ENCODE measurements at regions not wholly inside any gene's neighbourhood (a gene's known extent, or its start where the extent isn't known, plus 50 kb on each side); places are given as distances from the start of the nearest gene placed in this dataset.
"Not testable (repeated sequence)": the region's sequence is repeated elsewhere in the genome, so short reads cannot be mapped to it uniquely, and the experiment has no call there.

DNA sequence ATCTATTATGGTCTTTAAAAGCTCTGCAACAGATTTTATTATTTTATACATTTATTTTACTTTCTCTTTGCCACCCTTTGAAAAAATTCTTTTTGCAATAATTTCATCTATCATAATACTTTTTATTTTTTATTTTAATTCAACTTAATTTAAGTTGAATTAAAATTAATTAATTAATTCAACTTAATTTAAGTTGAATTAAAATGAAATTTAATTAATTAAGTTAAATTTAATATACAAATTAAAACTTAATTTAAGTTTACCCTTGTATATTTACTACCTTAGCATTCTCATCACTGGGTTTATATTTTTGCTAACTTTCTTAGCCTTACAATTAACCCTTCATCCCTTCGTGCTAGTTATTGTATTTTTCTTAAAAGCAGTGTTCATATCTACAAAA is 301.4 kb downstream of the SLITRK5 start:
- Mint-ChIP-seq H3K36me3 (ENCODE audit: unreplicated experiment) (peaks cover 2% of the 10 kb centered on the region), H3K4me1 (ENCODE audit: low read depth, unreplicated experiment) (no peaks in the 10 kb centered on the region), H3K27me3 (ENCODE audit: unreplicated experiment) (no peaks in the 10 kb centered on the region), H3K9me3 (ENCODE audit: unreplicated experiment) (no peaks in the 10 kb centered on the region), H3K4me3 (ENCODE audit: unreplicated experiment) (no peak overlapping the region), H3K27ac (ENCODE audit: unreplicated experiment) (no peak overlapping the region)
- DNase-seq = no peak
- TF ChIP-seq, protein P1, sequence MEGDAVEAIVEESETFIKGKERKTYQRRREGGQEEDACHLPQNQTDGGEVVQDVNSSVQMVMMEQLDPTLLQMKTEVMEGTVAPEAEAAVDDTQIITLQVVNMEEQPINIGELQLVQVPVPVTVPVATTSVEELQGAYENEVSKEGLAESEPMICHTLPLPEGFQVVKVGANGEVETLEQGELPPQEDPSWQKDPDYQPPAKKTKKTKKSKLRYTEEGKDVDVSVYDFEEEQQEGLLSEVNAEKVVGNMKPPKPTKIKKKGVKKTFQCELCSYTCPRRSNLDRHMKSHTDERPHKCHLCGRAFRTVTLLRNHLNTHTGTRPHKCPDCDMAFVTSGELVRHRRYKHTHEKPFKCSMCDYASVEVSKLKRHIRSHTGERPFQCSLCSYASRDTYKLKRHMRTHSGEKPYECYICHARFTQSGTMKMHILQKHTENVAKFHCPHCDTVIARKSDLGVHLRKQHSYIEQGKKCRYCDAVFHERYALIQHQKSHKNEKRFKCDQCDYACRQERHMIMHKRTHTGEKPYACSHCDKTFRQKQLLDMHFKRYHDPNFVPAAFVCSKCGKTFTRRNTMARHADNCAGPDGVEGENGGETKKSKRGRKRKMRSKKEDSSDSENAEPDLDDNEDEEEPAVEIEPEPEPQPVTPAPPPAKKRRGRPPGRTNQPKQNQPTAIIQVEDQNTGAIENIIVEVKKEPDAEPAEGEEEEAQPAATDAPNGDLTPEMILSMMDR (IDR thresholded peaks at IDR 0.05; ENCODE audit: partially characterized antibody, unreplicated experiment) = no peak

DNA sequence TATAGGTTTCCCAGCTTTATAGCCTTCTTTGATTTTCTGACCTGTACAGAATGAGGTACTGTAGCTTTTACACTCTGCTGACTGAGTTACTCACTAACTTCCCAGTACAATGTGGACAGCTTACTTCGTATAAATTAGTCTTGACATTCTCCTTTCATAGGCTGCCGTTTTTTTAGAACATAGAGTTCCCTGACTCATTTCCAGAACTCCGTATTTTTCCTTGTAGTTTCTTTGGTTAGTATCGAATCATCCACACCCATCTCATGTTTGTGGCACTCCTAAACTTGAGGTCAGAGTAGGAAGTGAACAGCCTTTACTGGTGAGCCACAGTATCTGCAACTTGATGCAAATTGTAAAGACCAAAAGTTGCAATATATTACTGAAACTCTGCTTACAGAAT is 303.9 kb downstream of the SLITRK5 start:
- Mint-ChIP-seq H3K9me3 (ENCODE audit: unreplicated experiment) (no peaks in the 10 kb centered on the region), H3K27me3 (ENCODE audit: unreplicated experiment) (no peaks in the 10 kb centered on the region)
- TF ChIP-seq, protein P1 (IDR thresholded peaks at IDR 0.05; ENCODE audit: partially characterized antibody, unreplicated experiment) = no peak

DNA sequence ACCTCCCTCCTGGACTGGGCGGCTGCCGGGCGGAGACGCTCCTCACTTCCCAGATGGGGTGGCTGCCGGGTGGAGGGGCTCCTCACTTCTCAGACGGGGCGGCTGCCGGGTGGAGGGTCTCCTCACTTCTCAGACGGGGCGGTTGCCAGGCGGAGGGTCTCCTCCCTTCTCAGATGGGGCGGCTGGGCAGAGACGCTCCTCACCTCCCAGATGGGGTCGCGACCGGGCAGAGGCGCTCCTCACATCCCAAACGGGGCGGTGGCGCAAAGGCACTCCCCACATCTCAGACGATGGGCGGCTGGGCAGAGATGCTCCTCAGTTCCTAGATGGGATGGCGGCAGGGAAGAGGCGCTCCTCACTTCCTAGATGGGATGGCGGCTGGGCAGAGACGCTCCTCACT is 305.5 kb downstream of the SLITRK5 start:
- not testable (repeated sequence) for DNase-seq; H3K4me1 Mint-ChIP-seq (ENCODE audit: low read depth, unreplicated experiment); H3K36me3 Mint-ChIP-seq (ENCODE audit: unreplicated experiment); H3K9me3 Mint-ChIP-seq (ENCODE audit: unreplicated experiment); H3K27me3 Mint-ChIP-seq (ENCODE audit: unreplicated experiment); H3K4me3 Mint-ChIP-seq (ENCODE audit: unreplicated experiment); H3K27ac Mint-ChIP-seq (ENCODE audit: unreplicated experiment)

More for the DNA sequence above, 303.9 kb downstream of the SLITRK5 start:
- Mint-ChIP-seq H3K36me3 (ENCODE audit: unreplicated experiment) (peaks cover 4% of the 10 kb centered on the region), H3K4me3 (ENCODE audit: unreplicated experiment) (no peak overlapping the region), H3K4me1 (ENCODE audit: low read depth, unreplicated experiment) (no peaks in the 10 kb centered on the region), H3K27ac (ENCODE audit: unreplicated experiment) (no peak overlapping the region)
- DNase-seq = no peak

DNA sequence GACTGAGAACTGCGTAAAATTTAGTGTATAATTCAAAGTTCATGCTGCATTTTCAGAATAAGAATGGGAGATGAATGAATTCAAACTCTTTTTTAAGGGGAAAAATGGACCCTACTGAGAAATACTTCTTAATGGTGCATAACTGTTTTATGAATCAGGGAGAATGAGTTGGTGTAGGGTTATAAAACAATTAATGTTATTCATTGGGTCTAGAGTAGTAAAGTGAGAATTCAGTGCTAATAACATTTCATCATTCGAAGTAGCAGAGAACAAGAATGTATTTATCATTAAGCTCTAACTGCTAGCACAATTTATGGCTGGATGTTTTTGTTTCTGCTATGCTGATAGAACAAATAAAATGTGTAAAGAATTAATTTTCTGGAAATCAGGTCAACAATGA is 310.2 kb downstream of the SLITRK5 start:
- Mint-ChIP-seq H3K27me3 (ENCODE audit: unreplicated experiment) (no peaks in the 10 kb centered on the region), H3K4me3 (ENCODE audit: unreplicated experiment) (no peak overlapping the region), H3K9me3 (ENCODE audit: unreplicated experiment) (peaks cover 1% of the 10 kb centered on the region), H3K4me1 (ENCODE audit: low read depth, unreplicated experiment) (no peaks in the 10 kb centered on the region), H3K36me3 (ENCODE audit: unreplicated experiment) (peaks cover 8% of the 10 kb centered on the region), H3K27ac (ENCODE audit: unreplicated experiment) (no peak overlapping the region)
- DNase-seq = no peak
- TF ChIP-seq, protein P1 (IDR thresholded peaks at IDR 0.05; ENCODE audit: partially characterized antibody, unreplicated experiment) = no peak

DNA sequence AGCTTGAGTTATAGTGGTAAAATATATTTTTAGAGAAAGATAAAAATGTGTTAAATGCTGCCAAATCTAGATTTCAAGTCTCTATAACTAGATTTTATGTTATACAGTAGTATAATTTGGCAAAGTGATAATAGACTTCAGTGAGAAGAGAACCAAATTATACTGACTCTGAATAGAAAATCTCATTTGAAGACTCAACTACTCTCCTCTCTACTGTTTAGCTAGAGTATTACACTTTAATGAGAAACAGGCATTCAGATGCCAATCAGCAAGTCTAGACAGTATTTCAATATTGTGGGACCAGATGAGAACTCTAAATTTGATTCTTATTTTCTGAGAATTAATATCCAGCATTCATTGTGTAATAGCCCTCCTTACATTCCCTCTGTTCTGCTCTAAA is 311.2 kb downstream of the SLITRK5 start:
- Mint-ChIP-seq H3K27me3 (ENCODE audit: unreplicated experiment) (no peaks in the 10 kb centered on the region), H3K4me3 (ENCODE audit: unreplicated experiment) (no peak overlapping the region), H3K27ac (ENCODE audit: unreplicated experiment) (no peak overlapping the region), H3K4me1 (ENCODE audit: low read depth, unreplicated experiment) (no peaks in the 10 kb centered on the region), H3K9me3 (ENCODE audit: unreplicated experiment) (peaks cover 1% of the 10 kb centered on the region), H3K36me3 (ENCODE audit: unreplicated experiment) (peaks cover 8% of the 10 kb centered on the region)
- no peak for DNase-seq
- TF ChIP-seq, protein P1 (IDR thresholded peaks at IDR 0.05; ENCODE audit: partially characterized antibody, unreplicated experiment) = no peak
